AG20443 (cell line): ENCODE measurements at regions not wholly inside any gene's neighbourhood (a gene's known extent, or its start where the extent isn't known, plus 50 kb on each side); places are given as distances from the start of the nearest gene placed in this dataset.
"Not testable (repeated sequence)": the region's sequence is repeated elsewhere in the genome, so short reads cannot be mapped to it uniquely, and the experiment has no call there.

Source experiments
- DNase-seq: peaks from one replicate; pipeline ENCODE4 v3.0.0; 2012; ENCODE audit warnings: low spot score, mixed read lengths

GRCh38 chr6:6414931-6415330, 94.5 kb upstream of the F13A1 start:
- no peak for DNase-seq

- no peak for DNase-seq
These were observed 97.0 kb upstream of the F13A1 start for GRCh38 chr6:6417475-6417874.

GRCh38 chr6:6418421-6418820, 98.0 kb upstream of the F13A1 start:
- DNase-seq: no peak

GRCh38 chr6:6420107-6420506, 99.6 kb upstream of the F13A1 start:
- no peak for DNase-seq

GRCh38 chr6:6434151-6434550, 113.7 kb upstream of the F13A1 start:
- DNase-seq: no peak

- no peak for DNase-seq
These were observed 114.3 kb upstream of the F13A1 start for GRCh38 chr6:6434723-6435122.

- DNase-seq: no peak
These were observed 115.9 kb upstream of the F13A1 start for GRCh38 chr6:6436366-6436765.

- no peak for DNase-seq
These were observed 116.5 kb upstream of the F13A1 start for GRCh38 chr6:6436946-6437345.

GRCh38 chr6:6438286-6438685, 117.8 kb upstream of the F13A1 start:
- no peak for DNase-seq

- no peak for DNase-seq
These were observed 119.3 kb upstream of the F13A1 start for GRCh38 chr6:6439778-6440177.

- no peak for DNase-seq
These were observed 131.5 kb upstream of the F13A1 start for GRCh38 chr6:6452002-6452401.

- no peak for DNase-seq
These were observed 132.7 kb upstream of the F13A1 start for GRCh38 chr6:6453186-6453585.

GRCh38 chr6:6455272-6455671, 133.2 kb upstream of the LY86 start:
- DNase-seq: no peak

- no peak for DNase-seq
These were observed 130.3 kb upstream of the LY86 start for GRCh38 chr6:6458172-6458571.

GRCh38 chr6:6459963-6460362, 128.6 kb upstream of the LY86 start:
- not testable (repeated sequence) for DNase-seq

GRCh38 chr6:6460416-6460815, 128.1 kb upstream of the LY86 start:
- no peak for DNase-seq

GRCh38 chr6:6461138-6461537, 127.4 kb upstream of the LY86 start:
- DNase-seq: peak; percentile 21

- no peak for DNase-seq
These were observed 121.4 kb upstream of the LY86 start for GRCh38 chr6:6466967-6467761.

GRCh38 chr6:6469074-6469473, 119.4 kb upstream of the LY86 start:
- DNase-seq: peak; percentile 22

- no peak for DNase-seq
These were observed 118.4 kb upstream of the LY86 start for GRCh38 chr6:6470123-6470522.

GRCh38 chr6:6471276-6471675, 117.2 kb upstream of the LY86 start:
- no peak for DNase-seq

GRCh38 chr6:6474170-6474920, 114.2 kb upstream of the LY86 start:
- DNase-seq: no peak

GRCh38 chr6:6479785-6480184, 108.7 kb upstream of the LY86 start:
- DNase-seq: no peak

- DNase-seq: no peak
These were observed 106.3 kb upstream of the LY86 start for GRCh38 chr6:6482256-6482655.
